ENCODE measurements at regions not wholly inside any gene's neighbourhood (a gene's known extent, or its start where the extent isn't known, plus 50 kb on each side); places are given as distances from the start of the nearest gene placed in this dataset.

DNA sequence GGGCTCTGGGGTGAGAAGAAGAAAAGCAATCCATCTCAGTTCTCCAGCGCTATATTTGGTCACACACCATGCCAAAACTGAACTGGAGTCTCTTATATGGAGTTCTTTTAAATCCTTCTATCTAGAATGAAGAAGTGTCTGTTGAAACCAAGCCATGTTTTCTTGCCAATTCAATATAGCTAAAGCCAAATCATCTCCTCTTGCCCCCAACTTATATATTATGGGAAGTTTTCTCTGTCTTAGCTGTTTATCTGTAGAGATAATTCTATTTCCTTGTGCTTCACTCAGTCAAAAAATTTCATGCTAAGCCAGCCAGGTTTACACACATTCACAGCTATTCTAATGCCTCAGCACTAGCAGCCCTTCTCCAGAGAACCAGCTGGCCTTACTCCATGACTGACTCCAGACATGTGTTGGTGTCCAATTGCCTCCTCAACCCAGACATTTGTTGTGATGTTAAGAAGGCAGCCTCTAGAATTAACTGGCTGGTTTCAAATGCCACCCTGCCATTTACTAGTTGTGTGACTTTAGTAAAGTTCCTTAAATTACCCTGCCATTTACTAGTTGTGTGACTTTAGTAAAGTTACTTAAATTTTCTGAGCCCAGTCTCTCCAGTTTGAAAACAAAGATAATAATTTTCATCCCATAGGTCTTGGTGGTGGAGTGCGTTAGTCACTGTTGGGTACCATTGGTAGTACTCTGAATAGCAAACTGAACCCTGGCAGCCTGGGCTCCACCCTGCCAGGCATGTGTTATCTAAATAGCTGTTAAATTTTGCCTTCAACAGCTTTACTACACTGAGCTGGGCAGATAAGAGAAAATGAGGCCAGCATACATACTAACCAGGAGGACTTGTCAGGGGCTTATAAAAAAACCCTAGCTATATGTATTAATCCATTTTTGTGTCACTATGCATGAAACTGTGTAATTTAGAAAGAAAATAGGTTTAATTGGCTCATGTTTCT is 525.1 kb downstream of the LMO7 start:
- Histone ChIP-seq H3K4ac (ENCODE audit: low read depth, low read length) (no peak overlapping the region), H3K23ac (ENCODE audit: insufficient read length, low read depth, low read length) (no peak overlapping the region), H3K56ac (ENCODE audit: insufficient read length, low read depth, low read length) (no peak overlapping the region), H3K18ac (ENCODE audit: insufficient read length, low read depth, low read length) (no peak overlapping the region), H2BK12ac (ENCODE audit: insufficient read length, low read depth, low read length) (no peak overlapping the region), H2BK20ac (ENCODE audit: low read depth, low read length, poor library complexity, severe bottlenecking) (no peak overlapping the region), H2BK120ac (ENCODE audit: low read depth, low read length, poor library complexity, severe bottlenecking) (no peak overlapping the region), H3K14ac (ENCODE audit: insufficient read depth, low read length) (no peak overlapping the region), H2AFZ (ENCODE audit: low read length) (no peak overlapping the region), H2AK5ac (ENCODE audit: insufficient read length, low read length) (no peak overlapping the region), H3K79me2 (ENCODE audit: insufficient read depth, low read length) (no peaks in the 10 kb centered on the region), H2BK5ac (ENCODE audit: insufficient read length, low read length) (no peak overlapping the region), H2BK15ac (ENCODE audit: low read depth, low read length) (no peak overlapping the region), H4K8ac (replicated peaks; ENCODE audit: insufficient read length, low read depth, low read length) (no peak overlapping the region), H3K27me3 (ENCODE audit: insufficient read depth, low read length) (no peaks in the 10 kb centered on the region), H3K79me1 (ENCODE audit: insufficient read depth, low read depth, low read length, poor library complexity, severe bottlenecking) (no peaks in the 10 kb centered on the region), H4K5ac (ENCODE audit: insufficient read length, low read depth, low read length) (no peak overlapping the region), H4K91ac (ENCODE audit: insufficient read length, low read depth, low read length) (no peak overlapping the region), H3K23me2 (ENCODE audit: insufficient read length, low read depth, low read length, poor library complexity, severe bottlenecking) (no peaks in the 10 kb centered on the region), H3K27ac (ENCODE audit: insufficient read length, low read depth, low read length) (no peak overlapping the region), H3K4me2 (ENCODE audit: insufficient read depth, insufficient read length, low read length) (no peak overlapping the region), H3K9me3 (ENCODE audit: control insufficient read depth, low read depth, low read length) (no peaks in the 10 kb centered on the region), H3K9ac (ENCODE audit: extremely low read depth, insufficient read length, low read length) (no peak overlapping the region), H3K4me1 (ENCODE audit: insufficient read depth, low read length) (peaks cover 6% of the 10 kb centered on the region; the same call in 1 of the 2 replicates), H3T11ph (ENCODE audit: low read length) (no peak overlapping the region), H4K20me1 (ENCODE audit: control insufficient read depth, insufficient read depth, insufficient read length) (no peaks in the 10 kb centered on the region)
- Mint-ChIP-seq H3K27ac (no peak overlapping the region), H3K4me1 (peaks cover 10% of the 10 kb centered on the region in 2 experiments), H3K27me3 (ENCODE audit: low read depth) (no peaks in the 10 kb centered on the region), H3K36me3 (ENCODE audit: insufficient read depth in 1 of 3, low read depth in 3 of 3) (no peaks in the 10 kb centered on the region; a peak in 1 of 7 replicates), H3K9me3 (no peaks in the 10 kb centered on the region), H3K4me3 (no peak overlapping the region)
- no CpG with 5 or more reads among the region's 2 CpGs for WGBS (ENCODE audit: extremely low coverage, insufficient read length, low lambda C conversion rate)
- no peak for DNase-seq
- no peak for TF ChIP-seq CTCF (conservative IDR thresholded peaks at IDR 0.05)
